DLD1 (cell line): ENCODE measurements at regions not wholly inside any gene's neighbourhood (a gene's known extent, or its start where the extent isn't known, plus 50 kb on each side); places are given as distances from the start of the nearest gene placed in this dataset.

Source experiments
- in situ Hi-C: cut with HindIII; loops from 2 replicates; pipeline ENCODE4 v1.10.0; 2017; ENCODE audit warnings: low sequenced_read_pairs

DNA sequence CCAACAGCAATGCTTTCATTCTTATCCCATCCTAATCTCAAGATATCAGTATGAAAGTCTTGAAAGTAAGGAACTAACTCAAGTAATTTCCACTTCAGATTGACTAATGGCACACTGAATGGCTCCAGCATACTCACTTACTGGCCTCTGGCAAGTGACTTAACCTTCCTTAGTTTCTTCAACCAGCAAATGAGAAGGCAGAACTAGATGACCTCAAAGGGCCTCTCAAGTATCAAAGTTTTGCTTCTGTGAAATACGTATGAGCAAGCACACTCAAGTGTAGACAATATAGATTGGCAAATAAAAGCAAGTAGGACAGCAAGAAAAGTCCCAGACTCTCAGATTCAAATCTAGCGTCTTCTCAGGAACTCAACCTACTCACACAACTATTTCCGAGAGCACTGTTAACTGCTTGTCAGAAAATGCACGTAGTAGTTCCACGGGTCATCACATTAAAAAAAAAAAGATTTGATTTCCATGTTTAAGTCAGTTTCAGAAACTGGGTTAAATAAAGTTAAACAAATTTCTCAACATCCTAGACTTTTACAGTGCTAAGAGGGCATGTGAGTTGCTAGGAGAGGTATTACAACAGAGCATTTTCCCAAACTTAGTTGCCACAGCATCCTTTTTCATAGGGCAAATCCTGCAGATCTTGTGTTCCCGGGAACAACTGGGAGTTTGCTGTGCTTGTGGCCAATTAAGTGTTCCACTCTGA is 276.9 kb upstream of the KLF14 start:
- in situ Hi-C loops, result no loop called here

DNA sequence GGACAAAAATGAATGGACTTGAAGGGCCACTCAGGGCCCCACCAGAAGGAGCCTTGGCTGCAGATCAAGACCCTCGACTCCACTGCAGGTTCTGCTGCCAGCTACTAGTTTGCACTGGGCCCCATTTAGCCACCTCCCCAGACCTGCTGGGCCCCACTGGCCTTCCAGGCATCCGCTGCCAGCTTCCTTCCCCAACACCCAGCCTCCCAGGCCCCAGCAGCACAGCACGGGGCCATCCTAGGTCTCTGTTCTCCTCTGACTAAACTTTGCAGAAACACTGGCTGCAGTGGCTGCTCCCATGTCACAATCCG is 277.4 kb upstream of the KLF14 start:
- in situ Hi-C loops, result no loop called here

DNA sequence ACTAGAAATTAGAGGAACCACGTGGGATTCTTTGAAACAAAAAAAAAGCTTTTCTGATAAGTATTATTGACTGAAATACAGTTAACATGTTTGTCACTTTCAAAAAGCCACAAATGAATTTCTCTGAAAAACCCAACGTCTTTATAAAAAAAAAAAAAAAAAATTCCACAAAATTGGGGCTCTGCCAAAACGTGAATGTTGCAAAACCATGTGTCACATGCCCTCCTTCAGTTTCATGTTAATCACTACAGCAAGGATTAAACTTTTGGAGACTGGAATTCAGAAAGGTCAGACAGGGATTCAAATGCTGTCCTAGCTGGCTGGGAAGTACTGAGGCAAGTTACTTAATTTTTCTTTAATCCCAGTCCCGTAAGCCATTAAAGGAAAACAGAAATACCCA is 278.0 kb upstream of the KLF14 start:
- in situ Hi-C loops, result no loop called here

- in situ Hi-C loops, result no loop called here
Measured at GRCh38 chr7:131012477-131013031, 278.5 kb upstream of the KLF14 start.

DNA sequence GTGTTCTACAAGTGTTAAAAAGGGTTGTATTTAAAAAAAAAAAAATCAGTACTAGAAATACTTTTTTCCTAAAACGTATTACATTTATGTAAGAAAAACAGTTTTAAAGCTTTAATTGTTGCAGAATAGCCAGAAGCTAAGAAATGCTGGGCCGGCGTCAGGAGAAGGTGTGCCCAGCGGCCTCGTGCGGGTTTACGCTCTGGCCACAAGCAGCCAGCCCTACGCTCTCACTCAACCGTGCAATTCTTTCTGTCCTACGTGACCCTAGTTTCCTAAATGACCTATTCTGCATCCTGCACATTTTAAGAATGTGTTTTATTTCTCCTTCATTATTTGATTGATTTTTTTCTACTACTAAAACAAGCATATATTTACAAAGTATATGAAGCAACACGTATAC is 279.7 kb upstream of the KLF14 start:
- in situ Hi-C loops, result no loop called here

- in situ Hi-C loops, result no loop called here
Measured at GRCh38 chr7:131014906-131015656, 281.1 kb upstream of the KLF14 start.

- in situ Hi-C loops, result no loop called here
Measured at GRCh38 chr7:131015657-131015958, 281.6 kb upstream of the KLF14 start.

GRCh38 chr7:131016230-131016629 is 282.2 kb upstream of the KLF14 start:
- in situ Hi-C loops, result no loop called here

- in situ Hi-C loops, result no loop called here
Measured at GRCh38 chr7:131019351-131019750, 285.3 kb upstream of the KLF14 start.

- in situ Hi-C loops, result no loop called here
Measured at GRCh38 chr7:131020759-131021261, 286.8 kb upstream of the KLF14 start.

GRCh38 chr7:131021460-131021859 is 287.5 kb upstream of the KLF14 start:
- in situ Hi-C loops, result no loop called here

DNA sequence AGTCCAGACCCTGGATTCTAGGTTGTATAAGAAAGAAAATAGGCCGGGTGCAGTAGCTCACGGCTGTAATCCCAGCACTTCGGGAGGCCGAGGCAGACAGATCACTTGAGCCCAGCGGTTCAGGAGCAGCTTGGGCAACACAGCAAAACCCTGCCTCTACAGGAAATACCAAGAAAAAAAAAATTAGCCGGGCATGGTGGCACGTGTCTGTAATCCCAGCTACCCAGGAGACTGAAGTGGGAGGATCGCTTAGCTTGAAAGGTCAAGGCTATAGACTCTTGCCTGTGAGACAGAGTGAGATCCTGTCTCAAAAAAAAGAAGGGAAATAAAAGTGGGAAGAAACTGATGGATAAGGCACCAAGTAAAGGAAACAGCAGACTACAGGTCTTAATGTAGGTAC is 287.9 kb upstream of the KLF14 start:
- in situ Hi-C loops, result no loop called here

DNA sequence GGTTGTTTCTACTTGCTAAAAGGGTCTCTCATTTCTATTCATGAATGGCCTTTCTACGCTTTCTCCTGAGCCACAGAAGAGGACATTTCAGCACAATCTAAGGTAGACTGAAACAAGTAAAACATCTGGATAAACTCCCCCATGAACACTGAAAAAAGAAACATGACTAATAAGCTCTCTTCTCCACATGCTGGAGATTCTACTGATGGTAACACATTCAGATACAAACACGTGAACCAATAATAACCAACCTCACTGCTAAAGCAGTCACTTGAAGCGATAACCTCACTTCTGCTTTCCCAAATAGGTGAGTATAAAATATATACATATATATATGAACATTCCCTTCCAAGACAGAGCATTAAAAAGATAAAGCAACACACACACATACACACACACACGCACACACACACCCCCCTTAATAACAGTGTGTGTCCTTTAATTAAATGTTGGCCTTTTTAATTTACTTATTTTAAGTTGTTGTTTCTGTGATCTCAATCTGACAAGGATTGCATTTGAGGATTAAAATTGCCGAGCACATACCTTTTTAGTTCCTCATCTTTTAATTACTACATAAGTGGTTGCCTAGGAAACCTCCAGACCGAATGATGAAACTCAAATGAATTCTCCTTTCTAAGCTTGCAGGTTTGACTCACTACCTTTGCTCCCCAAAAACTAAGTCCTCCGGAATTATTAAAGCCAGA is 292.4 kb upstream of the KLF14 start:
- in situ Hi-C loops, result no loop called here

- in situ Hi-C loops, result no loop called here
Measured at GRCh38 chr7:131027287-131027773, 293.3 kb upstream of the KLF14 start.

DNA sequence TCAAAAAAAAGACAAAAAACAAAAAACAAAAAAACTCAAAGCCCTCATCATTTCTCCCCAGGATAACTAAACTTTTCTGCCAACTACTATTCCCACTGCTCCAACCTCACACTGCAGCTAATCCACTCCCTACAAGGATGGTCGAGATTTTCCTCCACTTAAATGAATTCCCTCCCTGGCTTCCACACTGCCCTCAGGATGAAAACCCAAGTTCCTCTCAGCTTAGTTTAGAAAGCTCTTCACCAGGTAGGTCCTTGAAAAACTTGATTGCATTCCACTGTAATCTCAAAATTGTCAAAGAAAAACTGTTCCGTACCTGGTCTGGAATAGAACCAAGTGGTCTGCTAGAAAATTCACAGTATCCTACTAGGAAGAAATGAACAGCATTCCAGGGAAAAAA is 294.3 kb upstream of the KLF14 start:
- in situ Hi-C loops, result no loop called here

- in situ Hi-C loops, result no loop called here
Measured at GRCh38 chr7:131029002-131029401, 295.0 kb upstream of the KLF14 start.

GRCh38 chr7:131031099-131031868 is 296.4 kb upstream of the MKLN1 start:
- in situ Hi-C loops, result no loop called here

- in situ Hi-C loops, result no loop called here
Measured at GRCh38 chr7:131032786-131033185, 294.9 kb upstream of the MKLN1 start.

GRCh38 chr7:131034166-131034881 is 293.4 kb upstream of the MKLN1 start:
- in situ Hi-C loops, result no loop called here

- in situ Hi-C loops, result no loop called here
Measured at GRCh38 chr7:131035088-131035770, 292.4 kb upstream of the MKLN1 start.
